ENCODE measurements at regions not wholly inside any gene's neighbourhood (a gene's known extent, or its start where the extent isn't known, plus 50 kb on each side); places are given as distances from the start of the nearest gene placed in this dataset.
"Not testable (repeated sequence)": the region's sequence is repeated elsewhere in the genome, so short reads cannot be mapped to it uniquely, and the experiment has no call there.

DNA sequence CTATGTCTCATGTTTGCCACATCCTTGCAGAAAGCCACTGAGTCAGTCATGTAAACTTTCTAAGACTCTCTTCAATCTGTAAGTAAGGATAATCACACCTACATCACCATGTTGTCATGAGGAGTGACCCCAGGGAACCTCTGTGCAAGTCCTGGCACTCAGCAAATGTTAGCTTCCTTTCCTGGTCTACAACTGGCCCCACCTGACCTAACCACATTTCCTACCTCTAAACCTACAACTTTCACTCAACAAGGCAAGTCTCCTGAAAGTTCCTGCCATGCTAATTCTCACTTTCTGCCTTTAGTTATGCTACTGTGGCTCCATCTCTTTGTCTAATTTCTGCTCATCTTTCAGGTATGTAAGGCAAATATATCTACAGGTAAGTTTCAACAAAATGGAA is 72.3 kb upstream of the SEM1 start:
- intact Hi-C loops (cut with DNase I, micrococcal nuclease): no loop called here
- CTCF ChIA-PET: no interaction called here

DNA sequence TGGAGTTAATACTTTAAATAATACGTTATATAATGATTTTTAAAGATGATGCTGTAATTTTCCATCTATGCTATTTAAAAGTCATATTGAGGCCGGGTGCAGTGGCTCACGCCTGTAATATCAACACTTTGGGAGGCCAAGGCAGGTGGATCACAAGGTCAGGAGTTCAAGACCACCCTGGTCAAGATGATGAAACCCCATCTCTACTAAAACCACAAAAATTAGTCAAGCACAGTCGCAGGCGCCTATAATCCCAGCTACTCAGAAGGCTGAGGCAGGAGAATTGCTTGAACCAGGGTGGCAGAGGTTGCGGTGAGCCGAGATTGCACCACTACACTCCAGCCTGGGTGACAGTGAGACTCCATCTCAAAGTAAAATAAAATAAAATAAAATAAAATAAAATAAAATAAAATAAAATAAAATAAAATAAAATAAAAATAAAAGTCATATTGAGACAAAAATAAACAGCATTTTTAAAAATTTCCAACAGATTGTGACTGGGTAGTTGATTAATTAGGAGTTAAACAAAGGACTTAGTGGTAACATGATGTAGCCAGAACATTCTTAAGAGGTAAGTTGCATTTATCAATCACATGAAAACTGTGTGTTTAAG is 73.1 kb upstream of the SEM1 start:
- ATAC-seq (ENCODE audit: poor library complexity); POLR2A ChIA-PET; H3K27me3 ChIP-seq (ENCODE audit: control insufficient read depth in 1 of 2, insufficient read depth in 2 of 2, low read length in 2 of 2); CTCF ChIA-PET; H3K4me3 ChIP-seq (ENCODE audit: low read length); H3K27ac ChIP-seq (ENCODE audit: low read depth in 1 of 2, low read length in 2 of 2); H3K36me3 ChIP-seq (ENCODE audit: insufficient read depth, low read length); H3K4me1 Mint-ChIP-seq (ENCODE audit: low read depth); DNase-seq; H3K9me3 ChIP-seq (ENCODE audit: control insufficient read depth in 1 of 2, insufficient read depth in 1 of 2, low read length in 2 of 2); H3K36me3 Mint-ChIP-seq (ENCODE audit: low read depth); H3K4me1 ChIP-seq (ENCODE audit: insufficient read depth, low read length); H3K27me3 Mint-ChIP-seq; H3K9me3 Mint-ChIP-seq; H3K4me3 Mint-ChIP-seq; H3K27ac Mint-ChIP-seq; intact Hi-C loops (cut with DNase I, micrococcal nuclease): not testable (repeated sequence)

More for the DNA sequence above, 72.3 kb upstream of the SEM1 start:
- no peak for ATAC-seq (ENCODE audit: poor library complexity)
- H3K4me1 Mint-ChIP-seq (ENCODE audit: low read depth): no peaks in the 10 kb centered on the region
- H3K4me3 ChIP-seq (ENCODE audit: low read length): no peak overlapping the region
- H3K4me3 Mint-ChIP-seq: no peak overlapping the region
- H3K9me3 ChIP-seq (ENCODE audit: control insufficient read depth in 1 of 2, insufficient read depth in 1 of 2, low read length in 2 of 2): no peaks in the 10 kb centered on the region
- H3K27ac Mint-ChIP-seq: no peak overlapping the region
- no peak for DNase-seq
- peaks cover 6% of the 10 kb centered on the region for H3K27me3 Mint-ChIP-seq
- no peaks in the 10 kb centered on the region for H3K4me1 ChIP-seq (ENCODE audit: insufficient read depth, low read length)
- H3K36me3 Mint-ChIP-seq (ENCODE audit: low read depth): no peaks in the 10 kb centered on the region
- no peaks in the 10 kb centered on the region for H3K36me3 ChIP-seq (ENCODE audit: insufficient read depth, low read length)
- POLR2A ChIA-PET: no interaction called here
- no peak overlapping the region for H3K27ac ChIP-seq (ENCODE audit: low read depth in 1 of 2, low read length in 2 of 2)
- H3K27me3 ChIP-seq (ENCODE audit: control insufficient read depth in 1 of 2, insufficient read depth in 2 of 2, low read length in 2 of 2): peaks cover 0 to 4% of the 10 kb centered on the region in 2 experiments
- TF ChIP-seq, protein P1, sequence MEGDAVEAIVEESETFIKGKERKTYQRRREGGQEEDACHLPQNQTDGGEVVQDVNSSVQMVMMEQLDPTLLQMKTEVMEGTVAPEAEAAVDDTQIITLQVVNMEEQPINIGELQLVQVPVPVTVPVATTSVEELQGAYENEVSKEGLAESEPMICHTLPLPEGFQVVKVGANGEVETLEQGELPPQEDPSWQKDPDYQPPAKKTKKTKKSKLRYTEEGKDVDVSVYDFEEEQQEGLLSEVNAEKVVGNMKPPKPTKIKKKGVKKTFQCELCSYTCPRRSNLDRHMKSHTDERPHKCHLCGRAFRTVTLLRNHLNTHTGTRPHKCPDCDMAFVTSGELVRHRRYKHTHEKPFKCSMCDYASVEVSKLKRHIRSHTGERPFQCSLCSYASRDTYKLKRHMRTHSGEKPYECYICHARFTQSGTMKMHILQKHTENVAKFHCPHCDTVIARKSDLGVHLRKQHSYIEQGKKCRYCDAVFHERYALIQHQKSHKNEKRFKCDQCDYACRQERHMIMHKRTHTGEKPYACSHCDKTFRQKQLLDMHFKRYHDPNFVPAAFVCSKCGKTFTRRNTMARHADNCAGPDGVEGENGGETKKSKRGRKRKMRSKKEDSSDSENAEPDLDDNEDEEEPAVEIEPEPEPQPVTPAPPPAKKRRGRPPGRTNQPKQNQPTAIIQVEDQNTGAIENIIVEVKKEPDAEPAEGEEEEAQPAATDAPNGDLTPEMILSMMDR (IDR thresholded peaks at IDR 0.05): no peak
- no peaks in the 10 kb centered on the region for H3K9me3 Mint-ChIP-seq

DNA sequence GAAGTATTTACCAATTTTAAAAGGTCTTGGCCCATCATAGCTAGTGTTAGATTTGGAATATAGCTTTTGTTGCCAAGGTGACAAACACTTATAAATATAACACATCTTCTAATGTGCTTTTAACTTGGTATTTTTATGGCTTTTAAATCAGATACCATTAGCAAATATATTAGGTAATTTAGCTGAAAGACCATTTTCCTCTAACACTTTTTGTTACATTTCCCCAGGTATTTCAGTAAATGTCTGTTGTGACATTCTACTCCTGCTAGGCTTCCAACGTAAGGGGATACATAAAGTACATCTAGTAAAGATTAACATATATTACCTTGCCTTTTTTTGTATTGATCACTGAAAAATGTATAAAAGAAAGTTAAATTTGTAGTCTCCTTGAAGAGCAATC is 75.0 kb upstream of the SEM1 start:
- DNase-seq (no peak), ATAC-seq (ENCODE audit: poor library complexity) (no peak)
- no peak overlapping the region for H3K4me3 Mint-ChIP-seq
- intact Hi-C loops (cut with DNase I, micrococcal nuclease): no loop called here
- H3K4me1 Mint-ChIP-seq (ENCODE audit: low read depth): no peaks in the 10 kb centered on the region
- Histone ChIP-seq H3K36me3 (ENCODE audit: insufficient read depth, low read length) (no peaks in the 10 kb centered on the region), H3K4me1 (ENCODE audit: insufficient read depth, low read length) (no peaks in the 10 kb centered on the region), H3K27me3 (ENCODE audit: control insufficient read depth in 1 of 2, insufficient read depth in 2 of 2, low read length in 2 of 2) (no peaks in the 10 kb centered on the region), H3K4me3 (ENCODE audit: low read length) (no peak overlapping the region), H3K9me3 (ENCODE audit: control insufficient read depth in 1 of 2, insufficient read depth in 1 of 2, low read length in 2 of 2) (no peaks in the 10 kb centered on the region), H3K27ac (ENCODE audit: low read depth in 1 of 2, low read length in 2 of 2) (no peak overlapping the region)
- H3K36me3 Mint-ChIP-seq (ENCODE audit: low read depth): no peaks in the 10 kb centered on the region
- peaks cover 6% of the 10 kb centered on the region for H3K27me3 Mint-ChIP-seq
- H3K27ac Mint-ChIP-seq: no peak overlapping the region
- TF ChIP-seq, protein P1 (IDR thresholded peaks at IDR 0.05): no peak
- ChIA-PET POLR2A (no interaction called here), CTCF (interaction anchor here (2.0 kb wide), 1 partner anchor 10 kb away, joined by 6 read pairs; no protein-coding TSS in a partner anchor)
- no peaks in the 10 kb centered on the region for H3K9me3 Mint-ChIP-seq
